Frontal cortex (tissue), 3 donors: ENCODE measurements at regions not wholly inside any gene's neighbourhood (a gene's known extent, or its start where the extent isn't known, plus 50 kb on each side); places are given as distances from the start of the nearest gene placed in this dataset.

Source experiments
- DNase-seq, 2 donors: peaks; one replicate each; pipeline ENCODE4 v3.0.0; 2012; ENCODE audit warnings: low spot score in 2 of 2
- FAIRE-seq: peaks from 2 replicates; lab custom pipeline; 2012; peaks lifted over from hg19 to GRCh38; lab: Jason Lieb, UNC
- donor health status: control.
- donor health status: control.
- donor health status: control.

GRCh38 chr10:52525761-52526160 lies 211.7 kb downstream of the DKK1 start:
- DNase-seq: no peak
- FAIRE-seq: no peak

DNA sequence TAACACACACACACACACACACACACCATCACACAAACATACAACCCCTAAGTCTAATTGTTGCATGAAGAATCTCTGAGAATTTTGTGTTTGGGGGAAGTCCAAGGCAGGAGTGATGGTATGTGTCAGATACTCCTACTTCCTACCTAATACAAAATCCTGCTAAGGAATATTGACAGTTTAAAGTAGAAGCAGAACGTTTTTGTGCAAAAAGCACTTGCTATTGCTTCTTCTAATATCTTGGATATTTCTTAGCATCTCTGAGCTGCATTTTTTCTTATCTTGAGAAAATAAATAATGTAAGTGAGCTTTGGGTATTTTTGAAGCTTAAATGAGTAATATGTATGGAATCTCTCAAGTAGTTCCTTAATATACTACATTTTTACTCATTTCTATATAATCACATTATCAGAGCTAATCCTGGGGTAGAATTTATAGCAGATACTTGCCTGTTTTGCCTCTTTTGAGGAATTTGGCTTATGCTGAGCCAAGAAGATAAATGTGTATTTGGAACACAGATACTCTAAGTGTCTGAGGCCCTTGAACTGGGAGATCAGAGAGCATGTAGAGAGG lies 212.3 kb downstream of the DKK1 start:
- FAIRE-seq (no peak), DNase-seq (no peak)

DNA sequence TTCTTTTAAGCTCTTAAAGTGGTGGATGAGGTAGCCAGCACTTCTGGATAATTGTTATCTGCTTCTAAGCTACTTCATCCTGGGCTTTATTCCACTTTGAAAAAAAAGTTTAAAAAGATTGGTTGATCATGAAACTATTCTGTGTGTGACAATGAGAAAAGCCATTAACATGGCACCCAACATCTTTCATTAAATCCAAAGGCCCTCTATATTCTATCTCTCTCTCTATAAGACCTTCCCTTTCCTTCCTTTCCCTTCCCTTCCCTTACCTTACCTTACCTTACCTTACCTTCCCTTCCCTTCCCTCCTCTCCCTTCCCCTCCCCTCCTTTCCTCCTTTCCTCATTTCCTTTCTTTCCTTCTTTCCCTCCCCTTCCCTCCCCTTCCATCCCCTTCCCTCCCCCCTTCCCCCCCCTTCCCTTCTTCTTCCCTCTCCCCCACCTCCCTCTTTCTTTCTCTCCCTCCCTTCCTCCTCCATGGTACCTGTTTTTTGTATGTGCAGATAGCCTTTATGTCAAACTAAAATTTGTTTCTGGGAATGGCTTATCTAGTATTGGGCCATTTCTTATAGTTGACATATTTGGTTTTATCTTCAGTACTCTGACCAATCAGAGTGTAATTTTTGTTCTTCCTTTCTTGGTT lies 218.7 kb downstream of the DKK1 start:
- FAIRE-seq: no peak
- DNase-seq: no peak

- FAIRE-seq (no peak), DNase-seq (no peak)
These were observed 219.9 kb downstream of the DKK1 start for GRCh38 chr10:52533986-52534385.

- FAIRE-seq (no peak), DNase-seq (no peak)
These were observed 225.4 kb downstream of the DKK1 start for GRCh38 chr10:52539463-52539862.

DNA sequence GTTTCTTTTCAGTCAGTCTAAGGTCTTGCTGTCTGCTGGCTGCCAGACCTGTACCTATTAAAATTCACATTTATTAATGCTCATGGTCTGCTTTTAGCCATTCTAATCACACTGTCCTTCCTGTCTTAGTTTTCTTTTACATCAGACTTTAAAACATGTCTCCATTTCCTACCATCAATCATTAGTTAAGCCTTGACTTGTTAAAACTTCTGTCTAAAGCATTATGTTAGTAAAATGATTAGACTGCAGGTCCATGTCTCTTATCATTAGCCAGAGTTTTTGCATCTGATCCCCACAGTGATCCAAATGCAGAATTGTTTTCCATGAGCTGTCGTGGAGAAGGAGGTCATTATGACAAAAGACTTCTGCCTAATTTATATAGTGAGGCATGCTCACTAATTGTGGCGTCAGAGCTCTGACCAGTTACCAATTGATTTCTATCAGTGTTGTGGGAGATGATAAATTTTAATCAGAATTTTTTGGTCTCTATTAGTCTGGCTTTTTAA lies 226.5 kb downstream of the DKK1 start:
- FAIRE-seq: no peak
- DNase-seq: no peak

- DNase-seq (no peak), FAIRE-seq (no peak)
These were observed 227.0 kb downstream of the DKK1 start for GRCh38 chr10:52541006-52541473.

DNA sequence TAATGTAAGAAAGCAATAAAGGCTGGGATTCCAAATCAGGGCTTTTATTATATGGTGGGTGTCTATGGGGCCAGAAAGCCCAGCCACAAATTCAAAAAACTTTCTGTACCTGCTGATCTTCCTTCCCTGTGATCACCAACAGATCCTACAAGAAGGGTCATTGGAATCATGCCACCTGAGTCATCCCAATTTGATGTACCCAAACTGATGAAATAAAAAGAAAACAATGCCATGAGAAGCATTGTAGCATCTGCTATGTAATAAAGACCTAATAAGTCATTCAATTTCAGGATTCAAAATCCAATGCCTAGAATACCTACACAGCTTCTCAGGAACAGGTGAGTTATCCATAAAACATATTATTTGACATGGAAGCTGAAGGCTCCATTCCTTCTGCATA lies 228.8 kb downstream of the DKK1 start:
- FAIRE-seq (no peak), DNase-seq (no peak)

GRCh38 chr10:52551046-52551445 lies 221.5 kb downstream of the MBL2 start:
- DNase-seq (no peak), FAIRE-seq (no peak)

DNA sequence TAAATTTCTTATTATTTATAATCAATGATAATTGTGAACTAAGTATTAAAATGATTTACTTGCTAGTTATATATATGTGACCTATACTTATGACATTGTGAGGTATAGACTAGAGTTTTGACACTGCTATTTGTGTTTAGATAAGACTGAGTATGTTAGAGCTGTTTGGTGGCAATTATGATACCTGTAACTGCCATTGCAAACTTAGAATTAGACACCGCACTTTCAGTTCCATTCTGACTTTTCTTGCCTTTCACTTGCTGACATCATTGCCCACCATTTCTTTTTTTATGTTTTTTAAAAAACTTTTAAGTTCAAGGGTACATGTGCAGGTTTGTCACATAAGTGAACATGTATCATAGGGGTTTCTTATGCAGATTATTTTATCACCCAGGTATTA lies 214.5 kb downstream of the MBL2 start:
- DNase-seq (no peak), FAIRE-seq (no peak)

DNA sequence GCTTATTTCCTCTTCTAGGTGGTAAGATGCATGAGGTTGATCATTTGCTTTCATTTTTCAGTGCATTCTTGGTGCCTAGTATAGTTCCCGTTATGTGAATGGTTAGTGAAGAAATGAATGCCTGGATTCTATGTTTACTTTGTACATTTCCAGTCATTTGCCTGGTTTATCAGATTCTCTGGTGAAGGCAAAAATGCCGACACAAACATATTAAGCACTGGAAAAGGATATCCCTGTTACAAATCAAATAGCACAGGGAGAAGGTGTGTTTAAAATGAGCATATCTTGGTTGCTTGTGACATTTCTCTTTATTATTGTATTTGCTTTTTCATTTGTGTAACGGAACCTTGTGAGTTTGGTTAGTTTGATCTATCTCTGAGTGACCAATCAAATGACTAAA lies 211.3 kb downstream of the MBL2 start:
- FAIRE-seq: no peak

DNA sequence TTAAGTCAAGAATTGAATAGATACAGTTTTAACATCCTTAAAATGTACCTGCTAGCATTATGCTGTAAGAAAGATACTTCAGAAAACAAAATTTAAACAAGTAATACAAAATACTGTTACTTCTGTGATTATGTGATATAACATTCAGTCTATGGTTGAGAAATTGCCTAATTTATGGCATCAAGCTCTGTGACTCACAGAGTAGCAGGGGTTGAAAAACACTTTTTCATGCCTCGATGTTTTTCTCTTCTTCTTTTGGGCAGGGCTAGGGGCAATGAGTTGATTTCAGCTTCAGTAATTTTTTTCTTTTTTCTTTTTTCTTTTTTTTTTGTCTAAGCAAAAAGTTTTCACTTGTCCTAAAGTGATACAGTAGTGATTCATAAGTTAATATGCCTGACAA lies 209.2 kb downstream of the MBL2 start:
- DNase-seq: no peak
- FAIRE-seq: no peak

More for the DNA sequence above, 211.3 kb downstream of the MBL2 start:
- DNase-seq: no peak

DNA sequence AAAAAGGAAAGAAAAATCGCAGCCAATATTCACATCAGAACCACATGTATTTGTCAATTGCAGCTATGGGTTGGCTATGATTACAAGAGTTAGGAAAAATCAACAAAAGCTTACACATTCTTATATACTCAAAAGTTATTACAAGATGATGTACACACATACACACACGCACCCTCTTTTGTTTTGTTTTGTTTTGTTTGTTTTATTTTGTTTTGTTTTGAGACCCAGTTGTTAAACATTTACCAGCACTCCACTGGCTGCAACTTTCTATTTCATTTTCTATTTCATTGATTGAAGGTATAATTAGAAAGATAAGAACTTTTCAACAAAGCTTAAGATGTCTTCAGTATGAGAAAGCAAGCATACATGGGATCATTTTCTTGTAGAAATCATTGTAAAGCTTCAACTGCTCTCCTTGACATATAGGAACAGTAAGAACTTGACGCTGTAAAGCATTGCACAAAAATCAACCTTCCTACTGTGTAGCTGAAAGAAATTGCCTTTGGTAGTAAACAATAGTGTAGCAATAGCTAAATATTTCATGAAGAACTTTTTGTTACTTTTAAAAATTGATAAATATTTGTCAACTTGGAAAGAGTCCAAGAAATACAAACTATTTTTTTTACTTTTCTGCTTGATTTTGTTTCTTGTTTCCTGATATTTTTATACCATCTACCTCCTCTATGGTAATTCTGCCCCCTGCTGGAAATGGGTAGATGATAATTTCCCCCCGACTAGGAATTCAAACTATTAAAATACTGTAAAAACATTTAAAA lies 205.9 kb downstream of the MBL2 start:
- DNase-seq (no peak), FAIRE-seq (no peak)

- FAIRE-seq (no peak), DNase-seq (no peak)
These were observed 205.4 kb downstream of the MBL2 start for GRCh38 chr10:52567247-52567580.

DNA sequence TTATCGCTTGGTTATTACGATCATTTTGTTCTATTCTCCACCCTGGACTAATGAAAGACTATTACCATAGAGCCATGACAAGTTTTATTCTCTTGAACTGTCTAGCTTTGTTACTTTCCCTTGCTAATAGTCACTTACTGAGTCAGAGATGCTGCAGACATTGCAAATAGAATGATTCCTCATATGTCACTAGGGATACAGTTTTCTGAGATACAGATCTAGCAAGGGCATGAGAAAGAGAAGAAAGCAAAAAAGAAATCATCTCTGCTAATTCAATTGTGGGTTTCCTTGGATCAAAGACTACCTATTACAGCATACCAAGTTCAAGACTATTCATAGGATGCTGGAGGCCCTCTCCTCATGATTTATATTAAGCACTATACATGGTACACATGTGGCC lies 204.3 kb downstream of the MBL2 start:
- FAIRE-seq: no peak
- DNase-seq: no peak

- DNase-seq (no peak), FAIRE-seq (no peak)
These were observed 202.1 kb downstream of the MBL2 start for GRCh38 chr10:52570490-52570889.

- FAIRE-seq: no peak
These were observed 201.6 kb downstream of the MBL2 start for GRCh38 chr10:52571018-52571417.

DNA sequence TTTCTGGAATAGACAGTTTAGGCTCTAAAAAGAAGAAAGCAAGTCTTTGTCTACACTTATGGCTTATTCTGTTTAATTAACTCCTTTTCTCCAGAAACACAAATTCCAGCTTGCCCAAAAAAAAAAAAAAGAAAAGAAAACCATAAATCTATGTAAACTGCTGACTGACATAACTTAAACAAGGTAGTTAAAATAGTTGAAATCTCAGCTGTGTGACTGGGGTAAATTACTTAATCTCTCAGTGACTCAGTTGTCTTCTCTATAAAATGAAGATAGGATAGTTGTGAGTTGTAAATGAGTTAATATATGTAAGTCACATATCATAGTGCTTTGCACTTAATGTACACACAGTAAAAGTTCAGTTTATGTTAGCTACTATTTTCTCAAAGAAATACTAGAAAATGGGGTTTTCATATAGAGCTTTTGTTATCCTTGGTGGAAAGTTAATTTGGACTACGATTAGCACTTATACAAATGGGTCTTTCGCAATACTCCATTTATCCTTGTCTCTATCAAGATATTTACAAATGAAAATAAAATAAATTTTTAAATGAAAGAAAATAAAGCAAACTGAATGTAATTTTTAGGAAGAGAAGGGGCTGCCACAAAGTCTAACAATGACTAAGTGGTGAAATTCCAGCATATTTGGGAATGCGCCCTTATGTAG lies 200.9 kb downstream of the MBL2 start:
- DNase-seq (no peak), FAIRE-seq (no peak)

More at GRCh38 chr10:52571018-52571417, 201.6 kb downstream of the MBL2 start:
- no peak for DNase-seq

GRCh38 chr10:52573347-52573746 lies 199.2 kb downstream of the MBL2 start:
- DNase-seq (no peak), FAIRE-seq (no peak)

- DNase-seq (no peak), FAIRE-seq (no peak)
These were observed 197.9 kb downstream of the MBL2 start for GRCh38 chr10:52574697-52575096.

DNA sequence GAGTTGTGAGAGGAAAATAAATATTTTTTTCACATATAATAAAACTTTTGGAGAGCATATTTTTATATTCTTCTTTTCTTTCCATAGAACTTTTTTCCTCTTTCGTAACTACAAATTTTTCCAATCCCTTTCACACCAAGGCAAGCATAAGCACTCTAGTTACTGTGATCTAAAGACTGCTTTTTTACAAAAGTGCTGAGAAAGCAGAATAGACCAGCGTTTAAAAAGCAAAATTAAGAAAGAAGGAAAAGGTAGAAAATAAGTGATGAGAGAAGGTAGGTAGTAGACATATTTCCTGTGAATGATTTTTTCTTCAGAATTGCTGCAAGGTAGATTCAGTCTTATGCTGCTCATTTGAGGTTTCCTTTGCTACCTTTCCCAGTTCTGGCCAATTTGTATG lies 195.5 kb downstream of the MBL2 start:
- FAIRE-seq (no peak), DNase-seq (no peak)
